Cerebellar nuclear complex (tissue), 1 donor: ENCODE measurements at regions not wholly inside any gene's neighbourhood (a gene's known extent, or its start where the extent isn't known, plus 50 kb on each side); places are given as distances from the start of the nearest gene placed in this dataset.
A peak's percentile ranks its signal among the peaks of the same experiment; 100 is the strongest.
"Not testable (repeated sequence)": the region's sequence is repeated elsewhere in the genome, so short reads cannot be mapped to it uniquely, and the experiment has no call there.

Source experiments
- DNase-seq, 2 experiments: peaks; one replicate each; lab custom pipeline; 2025; lab: John Stamatoyannopoulos, UW

DNA sequence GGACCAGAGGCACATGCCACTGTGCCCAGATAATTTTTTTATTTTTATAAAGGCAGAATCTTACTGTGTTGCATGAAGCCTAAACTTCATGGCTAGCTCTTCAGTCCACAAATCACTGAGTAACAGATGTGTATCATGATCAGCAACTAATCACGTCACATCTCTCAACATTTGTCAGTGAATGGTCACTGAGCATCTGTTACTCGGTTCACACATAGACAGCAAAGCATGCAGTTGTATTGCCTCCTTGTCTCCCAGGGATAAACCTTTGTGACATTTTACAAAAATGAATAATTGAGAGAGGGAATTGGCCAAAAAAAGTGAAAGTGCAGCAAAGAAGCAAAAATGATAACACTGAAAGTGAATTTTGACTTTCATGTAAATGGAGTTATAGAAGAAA, 85.9 kb upstream of the BTG1 start:
- DNase-seq, result not testable (repeated sequence)

DNA sequence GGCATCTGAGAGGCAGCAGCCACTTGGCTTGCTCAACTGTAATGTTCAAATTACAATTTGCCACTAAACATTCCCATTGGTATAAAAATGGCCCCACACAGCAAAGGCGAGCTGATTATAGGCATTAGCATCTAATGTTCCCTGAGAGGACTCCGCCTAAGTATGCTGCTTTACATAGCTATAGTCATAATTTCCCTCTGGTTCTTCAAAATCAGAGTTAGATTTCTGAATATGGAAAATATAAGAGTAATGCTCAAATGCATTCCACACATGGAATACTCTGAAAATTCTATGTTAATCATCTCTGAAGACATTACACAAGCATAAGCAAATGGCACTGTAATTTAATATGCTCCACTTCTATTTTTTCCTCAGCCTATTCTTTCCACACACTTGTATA, 83.7 kb upstream of the BTG1 start:
- DNase-seq, result no peak

DNA sequence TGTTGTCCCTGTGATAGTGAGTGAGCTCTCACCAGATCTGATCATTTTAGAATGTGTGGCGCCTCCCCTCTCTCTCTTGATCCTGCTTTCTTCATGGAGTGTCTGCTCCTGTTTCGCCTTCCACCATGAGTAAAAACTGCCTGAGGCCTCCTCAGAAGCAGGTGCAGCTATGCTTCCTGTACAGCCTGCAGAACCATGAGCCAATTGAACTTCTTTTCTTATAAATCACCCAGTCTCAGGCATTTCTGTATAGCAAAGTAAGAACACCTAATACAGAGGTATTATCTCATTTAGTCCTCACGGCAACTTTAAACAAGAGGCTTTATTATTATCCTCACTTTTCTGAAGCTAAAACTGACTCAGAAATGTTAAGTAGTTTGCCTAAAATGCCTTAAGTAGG, 81.3 kb upstream of the BTG1 start:
- DNase-seq, result no peak

DNA sequence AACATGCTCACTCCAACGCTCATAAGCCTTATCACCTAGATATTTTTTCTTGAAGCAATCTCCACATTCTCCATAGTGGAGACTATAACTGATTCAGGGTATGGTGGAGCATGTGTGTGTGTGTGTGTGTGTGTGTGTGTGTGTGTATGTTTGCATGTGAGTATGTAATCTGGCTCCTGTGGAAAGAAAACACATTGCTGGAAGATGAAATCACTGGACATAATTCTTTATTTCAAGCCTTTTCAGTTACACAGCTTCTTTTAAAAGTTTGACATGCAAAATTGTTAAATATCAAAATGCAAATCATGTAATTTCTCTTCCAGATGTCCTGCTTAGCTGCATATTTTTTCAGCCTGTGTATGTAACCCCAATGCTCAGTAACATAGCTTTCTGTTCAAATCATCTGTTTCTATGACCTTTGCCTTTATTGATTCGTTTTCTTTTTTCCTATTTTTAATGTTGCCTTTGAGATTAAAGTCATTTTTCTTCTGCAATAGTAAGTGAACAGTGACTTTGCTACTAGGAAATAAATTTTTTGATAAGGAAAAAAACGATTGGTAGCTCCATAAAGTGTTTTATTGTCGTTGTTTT, 80.5 kb upstream of the BTG1 start:
- DNase-seq, result no peak

DNA sequence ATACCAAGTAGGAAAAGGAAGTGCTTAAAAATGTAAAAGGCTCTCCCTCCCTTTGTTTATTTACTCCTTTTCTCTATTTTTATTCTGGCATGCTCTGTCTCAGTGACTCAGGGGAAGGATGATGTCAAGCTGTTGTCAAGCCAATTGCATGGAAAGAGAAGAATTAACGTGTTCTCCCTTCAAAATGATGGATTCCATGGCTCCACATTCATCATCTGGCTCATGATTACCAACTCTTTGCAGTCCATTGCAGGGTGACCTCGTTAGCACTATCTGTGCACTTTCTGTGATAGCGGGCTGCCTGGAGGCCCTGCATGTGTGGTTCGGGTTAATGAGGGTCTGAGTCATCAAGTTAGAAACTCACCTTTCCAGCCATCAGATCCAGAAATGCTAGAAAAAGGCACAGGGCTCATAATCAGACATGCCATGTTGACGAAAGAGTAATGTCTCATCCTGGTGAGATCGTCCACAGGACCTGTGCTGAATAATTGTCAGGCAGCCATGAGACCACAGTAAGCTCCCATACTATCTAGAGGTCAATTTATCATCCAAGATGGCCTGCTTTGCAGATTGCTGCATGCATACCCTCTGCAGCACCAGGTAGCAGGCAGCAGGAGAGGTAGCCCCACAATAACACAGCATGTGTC, 79.2 kb upstream of the BTG1 start:
- DNase-seq, result no peak

DNA sequence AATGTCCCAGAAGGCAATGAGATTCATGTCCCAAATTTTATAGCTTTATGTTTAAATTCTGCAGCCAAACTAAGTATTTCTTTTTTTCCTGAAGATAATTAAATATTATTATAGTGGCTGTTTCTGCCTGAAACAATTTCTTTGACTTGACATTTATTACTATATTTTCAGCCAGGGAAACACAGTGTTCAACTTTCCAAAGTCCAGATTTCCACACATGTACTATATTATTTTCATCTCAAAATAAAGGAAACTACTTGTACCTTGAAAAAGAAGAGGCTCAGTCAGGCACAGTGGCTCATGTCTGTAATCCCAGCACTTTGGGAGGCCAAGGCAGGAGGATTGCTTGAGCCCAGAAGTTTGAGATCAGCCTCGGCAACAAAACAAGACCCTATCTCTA, 77.8 kb upstream of the BTG1 start:
- no peak for DNase-seq

DNA sequence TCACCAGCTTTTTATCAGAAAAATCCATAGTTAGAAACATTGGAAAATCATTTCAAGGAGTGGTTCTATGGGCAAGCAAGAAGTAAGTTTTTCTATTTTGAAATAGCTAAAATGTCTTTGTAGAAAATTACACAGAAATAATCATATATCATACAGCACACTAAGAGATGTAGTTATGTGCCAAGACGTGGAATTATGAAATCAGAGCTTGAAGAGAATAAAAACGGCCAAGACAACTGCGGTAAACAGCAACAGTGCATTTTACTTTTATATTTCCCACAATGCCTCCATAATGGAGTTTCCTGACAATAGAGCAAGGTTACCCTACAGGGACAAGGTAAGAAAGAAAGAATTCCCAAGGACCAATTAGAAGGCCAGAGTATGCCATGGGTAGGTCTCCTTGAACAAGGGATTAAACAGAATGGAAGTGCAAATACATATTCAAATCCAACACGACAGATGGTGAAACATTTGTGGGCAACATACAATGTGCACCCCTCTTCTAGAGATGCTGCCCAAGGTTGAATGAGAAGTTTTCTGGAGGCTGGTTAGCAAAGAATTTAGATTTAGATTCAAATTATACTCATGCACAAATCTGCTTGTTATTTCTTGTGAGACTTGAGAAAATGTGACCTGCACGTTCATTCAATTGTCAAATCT, 76.1 kb upstream of the BTG1 start:
- peak in 1 of 2 experiments; percentile 29 for DNase-seq

DNA sequence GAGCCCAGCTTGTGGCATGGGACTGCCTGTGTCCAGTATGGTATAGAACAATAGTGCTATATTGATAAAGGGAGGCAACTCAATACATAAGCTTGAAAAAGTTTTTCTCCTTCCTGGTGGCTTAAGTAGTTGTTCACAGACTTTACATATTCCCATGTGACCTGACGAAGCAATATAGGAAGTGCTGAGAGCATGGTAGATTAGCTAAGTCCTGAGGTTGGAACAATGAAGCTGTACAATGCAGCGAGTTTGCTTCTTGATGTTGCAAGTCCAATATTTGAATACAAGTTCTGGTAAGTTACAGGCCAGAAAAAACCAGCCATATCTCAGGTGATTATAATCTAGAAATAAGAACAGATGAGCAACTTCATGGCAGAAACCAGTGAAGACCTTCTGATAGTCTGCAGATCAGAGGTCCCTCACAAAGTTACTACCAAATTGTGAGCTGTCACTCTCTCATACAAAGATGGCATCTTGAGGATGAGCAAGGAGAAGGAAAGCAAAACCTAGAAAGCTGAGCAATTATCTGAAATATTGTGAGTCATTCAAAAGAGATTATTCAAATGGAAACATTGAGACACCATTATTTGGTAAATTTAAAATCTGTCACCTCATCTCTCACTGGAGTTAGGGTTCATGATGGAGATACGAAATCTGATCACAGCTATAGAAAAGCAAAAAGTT, 72.9 kb upstream of the BTG1 start:
- DNase-seq, result no peak

DNA sequence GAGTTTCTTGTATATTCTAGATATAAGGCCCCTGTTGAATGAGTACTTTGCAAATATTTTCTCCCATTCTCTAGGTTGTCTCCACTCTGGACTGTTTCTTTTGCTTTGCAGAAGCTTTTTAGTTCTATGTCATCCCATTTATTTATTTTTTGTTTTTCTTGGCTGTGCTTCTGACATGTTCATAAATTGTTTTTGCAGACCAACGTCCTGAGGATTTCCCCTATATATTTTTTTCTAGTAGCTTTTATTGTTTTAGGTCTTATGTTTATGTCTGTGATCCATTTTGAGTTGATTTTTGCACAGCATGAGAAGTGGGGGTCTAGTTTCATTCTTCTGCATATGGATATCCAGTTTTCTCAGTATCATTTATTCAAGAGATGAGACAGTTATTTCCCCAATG, 70.4 kb upstream of the BTG1 start:
- DNase-seq, result no peak

DNA sequence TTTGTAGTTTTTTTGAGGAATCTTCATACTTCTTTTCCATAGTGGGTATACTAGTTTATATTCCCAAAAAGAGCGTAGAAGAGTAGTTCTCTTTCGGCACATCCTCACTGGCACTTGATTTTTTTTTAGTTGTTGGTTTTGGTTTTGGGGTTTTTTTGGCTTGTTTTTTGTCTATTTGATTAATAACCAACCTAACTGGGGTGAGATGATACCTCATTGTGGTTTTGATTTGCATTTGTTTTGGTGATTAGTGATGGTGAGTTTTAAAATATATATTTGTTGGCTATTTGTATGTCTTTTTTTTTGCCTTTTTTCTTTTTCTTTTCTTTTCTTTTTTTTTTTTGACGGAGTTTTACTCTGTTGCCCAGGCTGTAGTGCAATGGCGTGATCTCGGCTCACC, 69.7 kb upstream of the BTG1 start:
- no peak for DNase-seq

DNA sequence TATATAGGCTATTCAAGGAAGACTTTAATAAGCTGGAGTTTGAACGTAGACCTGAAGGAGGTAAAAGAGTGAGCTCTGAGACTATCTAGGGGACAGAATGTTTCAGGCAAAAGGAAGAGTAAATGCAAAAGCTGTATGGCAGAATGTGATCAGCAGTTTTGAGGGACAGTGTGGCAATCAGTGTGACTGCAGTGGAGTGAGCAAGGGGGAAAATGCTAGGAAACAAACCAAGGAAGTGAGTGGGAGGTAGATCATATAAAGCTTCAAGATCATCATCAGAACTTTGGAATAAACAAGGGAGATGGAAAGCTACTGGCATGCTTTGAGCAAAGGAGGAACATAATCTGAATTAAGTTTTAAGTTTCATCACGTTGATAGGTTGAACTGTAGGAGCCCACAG, 67.5 kb upstream of the BTG1 start:
- DNase-seq, result no peak

DNA sequence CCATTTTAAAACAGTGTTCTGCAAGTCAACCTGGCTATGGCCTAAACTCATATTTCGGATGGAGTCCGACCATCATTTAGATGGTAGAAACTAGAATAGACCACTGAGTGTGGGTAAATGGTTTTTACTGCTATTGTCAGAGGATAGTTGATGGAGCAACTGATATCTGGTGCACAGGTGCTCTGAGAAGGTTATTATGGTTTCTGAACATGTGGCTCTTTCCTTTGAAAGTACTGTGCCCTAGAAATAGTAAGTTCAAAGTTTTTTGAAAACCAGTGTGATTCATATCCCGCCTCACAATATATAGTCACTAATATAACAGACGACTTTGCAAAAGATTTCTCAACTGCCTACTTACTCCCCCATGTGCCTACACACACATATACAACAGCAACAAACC, 64.4 kb upstream of the BTG1 start:
- no peak for DNase-seq

DNA sequence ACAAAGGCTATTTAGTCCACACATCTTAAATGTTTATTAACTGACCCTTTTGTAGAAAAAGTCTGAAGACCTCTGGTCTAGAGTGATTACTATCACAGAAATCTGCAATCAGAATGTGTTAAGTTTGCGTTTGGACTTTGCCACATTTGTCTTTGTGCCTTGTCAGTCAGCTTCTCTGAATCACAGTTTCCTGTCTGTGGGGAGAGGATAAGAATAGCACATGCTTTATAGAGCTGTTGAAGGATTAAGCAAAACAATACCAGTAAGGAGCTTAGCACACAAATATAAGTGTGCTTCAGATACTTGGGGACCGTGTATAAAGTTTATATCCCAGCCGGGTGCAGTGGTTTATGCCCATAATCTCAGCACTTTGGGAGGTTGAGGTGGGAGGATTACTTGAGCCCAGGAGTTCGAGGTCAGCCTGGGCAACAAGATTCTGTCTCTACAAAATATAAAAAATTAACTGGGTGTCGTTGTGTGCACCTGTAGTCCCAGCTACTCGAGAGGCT, 63.0 kb upstream of the BTG1 start:
- no peak for DNase-seq

DNA sequence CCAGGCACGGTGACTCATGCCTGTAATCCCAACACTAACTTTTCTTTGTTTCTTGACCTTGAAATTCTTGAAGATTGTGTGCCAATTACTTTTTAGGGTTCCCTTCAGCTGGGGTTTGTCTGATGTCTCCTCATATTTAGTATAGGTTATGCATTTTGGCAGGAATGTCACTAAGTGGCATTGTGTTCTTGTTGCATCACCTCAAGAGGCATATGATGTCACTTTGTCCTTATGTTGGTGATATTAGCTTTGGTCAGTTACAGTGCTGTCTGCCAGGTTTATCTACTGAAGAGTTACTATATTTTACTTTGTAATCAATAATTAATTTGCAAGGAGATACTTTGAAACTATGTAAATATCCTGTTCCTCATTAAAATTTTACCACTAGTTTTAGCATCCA, 61.0 kb upstream of the BTG1 start:
- no peak for DNase-seq

DNA sequence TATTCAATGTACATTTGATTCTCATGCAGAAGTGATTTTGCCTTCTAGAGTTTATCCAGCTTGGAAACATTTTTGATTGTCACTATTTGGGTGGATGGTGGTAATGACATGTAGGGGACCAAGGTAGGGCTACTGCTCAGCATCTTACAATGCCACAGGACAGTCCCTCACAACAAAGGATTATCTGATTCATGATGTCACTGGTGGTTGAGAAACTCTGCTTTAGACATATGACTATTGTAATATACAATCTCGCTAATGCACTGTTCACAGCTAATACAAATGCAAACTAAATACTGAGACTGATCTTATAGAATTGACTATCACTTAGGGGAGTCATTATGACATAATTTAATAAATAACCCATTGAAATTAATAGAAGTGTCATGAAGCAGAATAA, 60.4 kb upstream of the BTG1 start:
- DNase-seq, result no peak

DNA sequence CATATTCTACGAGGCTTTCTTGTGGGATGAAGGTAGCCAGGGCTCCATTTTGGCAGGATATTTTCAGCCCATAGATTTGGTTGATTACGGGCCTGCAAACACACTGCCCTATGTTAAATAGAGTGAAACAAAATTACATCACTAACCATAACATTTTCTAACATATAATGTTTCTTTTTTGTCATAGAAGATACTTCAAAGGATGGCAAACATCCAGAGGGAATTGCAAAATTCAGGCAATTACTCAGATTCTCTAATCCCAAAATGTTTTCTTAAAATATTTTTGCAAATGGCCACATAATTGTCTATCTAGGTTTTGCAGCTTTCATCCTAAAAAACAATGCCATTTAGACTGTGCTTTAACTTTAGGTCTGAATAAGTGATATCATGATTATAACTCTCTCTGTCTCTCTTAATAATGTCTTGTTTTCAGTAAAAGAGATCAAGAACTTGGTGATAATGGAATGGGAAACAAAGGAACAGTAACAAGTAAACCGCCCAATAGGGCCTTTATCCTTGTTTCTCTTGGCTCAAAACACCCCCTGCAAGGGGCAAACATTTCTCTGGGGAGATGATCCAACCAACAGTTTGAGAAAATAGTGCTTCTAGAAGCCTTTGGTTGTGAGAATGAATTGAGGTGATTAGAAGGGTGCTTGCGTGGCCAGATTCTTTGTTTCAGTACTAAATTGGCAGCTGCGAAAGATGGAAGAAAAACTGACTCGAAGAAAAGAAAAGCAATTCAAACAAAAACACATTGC, 54.4 kb upstream of the BTG1 start:
- no peak for DNase-seq

DNA sequence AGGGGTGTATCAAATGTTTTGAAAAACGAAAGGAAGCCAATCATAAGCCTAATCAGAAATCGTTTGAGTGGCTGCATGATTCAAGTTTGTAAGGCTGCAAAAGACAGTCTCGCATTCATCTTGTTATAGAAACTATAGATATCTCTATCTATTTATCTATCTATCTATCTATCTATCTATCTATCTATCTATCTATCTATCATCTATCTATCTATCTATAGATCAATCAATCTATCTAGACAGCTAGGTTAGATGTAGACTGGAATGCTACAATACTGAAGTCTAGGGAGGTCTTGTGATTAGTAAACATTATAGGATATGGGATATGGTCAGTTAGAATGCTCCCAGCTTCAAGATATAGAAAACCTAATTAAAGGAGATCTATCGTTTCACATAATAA, 52.2 kb upstream of the BTG1 start:
- DNase-seq, result no peak

DNA sequence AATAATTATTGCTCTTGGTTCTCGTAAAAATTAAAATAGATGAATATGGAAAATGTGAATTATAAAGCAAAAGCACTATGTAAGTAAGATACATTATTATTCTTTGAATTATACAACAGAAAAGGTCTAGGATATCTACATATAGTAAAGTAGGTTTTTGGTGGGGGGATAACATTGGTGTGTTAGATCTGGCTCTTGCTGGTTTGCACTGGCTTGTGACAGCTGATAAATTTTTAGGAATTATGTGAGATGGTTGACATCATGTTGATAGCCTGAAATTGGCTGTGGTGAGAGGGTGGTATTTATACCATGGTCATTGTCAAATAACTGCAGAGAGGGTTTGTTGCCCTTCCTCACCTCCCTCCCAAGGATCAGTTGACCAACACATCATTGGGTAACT, 50.7 kb upstream of the BTG1 start:
- no peak for DNase-seq
